GM10248 (cell line): ENCODE measurements at regions not wholly inside any gene's neighbourhood (a gene's known extent, or its start where the extent isn't known, plus 50 kb on each side); places are given as distances from the start of the nearest gene placed in this dataset.
"Not testable (repeated sequence)": the region's sequence is repeated elsewhere in the genome, so short reads cannot be mapped to it uniquely, and the experiment has no call there.

Experiments used
- CTCF ChIA-PET: fragments of 300-600 bp; sonication (Branson Sonifier 250); formaldehyde crosslinking; extraction: SDS; loops from one replicate; lab custom pipeline; 2021; ENCODE audit warnings: antibody characterized with exemption; lab: Yijun Ruan, JAX
- POLR2A ChIA-PET: fragments of 350-650 bp; sonication (Branson Sonifier 250); formaldehyde crosslinking; extraction: SDS; loops from one replicate; lab custom pipeline; 2020; ENCODE audit warnings: antibody characterized with exemption; lab: Yijun Ruan, JAX
- DNase-seq: peaks from one replicate; pipeline ENCODE4 v3.0.0; 2012; ENCODE audit errors: extremely low spot score
- CTCF ChIP-seq: IDR thresholded peaks from 2 replicates; pipeline ENCODE4 v1.5.1; 2012; ENCODE audit warnings: mild to moderate bottlenecking, low read depth; ENCODE audit errors: extremely low read depth, missing control alignments, control extremely low read depth

DNA sequence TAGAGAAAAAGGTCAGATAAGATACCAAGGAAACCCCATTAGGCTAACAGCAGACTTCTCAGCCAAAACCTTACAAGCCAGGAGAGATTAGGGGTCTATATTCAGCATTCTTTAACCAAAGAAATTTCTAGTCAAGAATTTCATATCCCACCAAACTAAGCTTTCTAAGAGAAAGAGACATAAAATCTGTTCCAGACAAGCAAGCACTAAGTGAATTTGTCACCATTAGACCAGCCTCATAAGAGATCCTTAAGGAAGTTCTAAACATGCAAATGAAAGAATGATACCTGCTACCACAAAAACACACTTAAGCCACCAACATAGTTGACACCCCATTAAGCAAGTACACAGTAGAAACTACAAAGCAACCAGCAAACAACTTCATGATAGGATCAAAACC is 276.2 kb downstream of the C11orf87 start:
- DNase-seq = no peak
- no peak for TF ChIP-seq CTCF
- CTCF ChIA-PET = interaction anchor here (0.7 to 2.7 kb wide), 10 partner anchors 9 to 1000 kb away, joined by 3 to 12 read pairs (median 4); no protein-coding TSS in a partner anchor
- POLR2A ChIA-PET = no interaction called here

- ChIA-PET POLR2A (no interaction called here), CTCF (interaction anchor here (0.9 to 1.5 kb wide), 2 partner anchors 16 to 25 kb away, joined by 3 read pairs; no protein-coding TSS in a partner anchor)
- no peak for TF ChIP-seq CTCF
- DNase-seq = no peak
These were observed 282.4 kb downstream of the C11orf87 start for GRCh38 chr11:109704432-109704831.

DNA sequence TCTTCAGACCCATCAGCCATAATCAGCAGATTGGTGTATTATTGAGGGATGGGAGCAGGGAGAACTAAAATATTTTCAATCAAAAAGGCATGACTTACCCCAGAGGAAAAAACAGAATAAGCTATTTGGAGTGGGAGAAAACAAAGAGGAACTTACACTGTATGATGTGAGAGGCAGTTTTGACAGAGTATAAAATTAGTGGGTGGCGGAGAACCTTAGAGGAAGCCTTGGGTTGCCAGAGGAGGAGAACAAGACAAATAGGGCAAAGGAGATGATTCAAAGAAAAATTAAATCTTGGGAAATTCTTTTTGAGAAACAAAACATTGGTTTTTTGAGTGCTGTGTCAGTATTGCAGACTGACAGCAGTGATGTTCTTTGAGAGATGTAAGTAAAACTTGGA is 285.0 kb downstream of the C11orf87 start:
- TF ChIP-seq CTCF = no peak
- no peak for DNase-seq
- ChIA-PET POLR2A (no interaction called here), CTCF (interaction anchor here (3.1 kb wide), 1 partner anchor 10 kb away, joined by 12 read pairs; no protein-coding TSS in a partner anchor)

DNA sequence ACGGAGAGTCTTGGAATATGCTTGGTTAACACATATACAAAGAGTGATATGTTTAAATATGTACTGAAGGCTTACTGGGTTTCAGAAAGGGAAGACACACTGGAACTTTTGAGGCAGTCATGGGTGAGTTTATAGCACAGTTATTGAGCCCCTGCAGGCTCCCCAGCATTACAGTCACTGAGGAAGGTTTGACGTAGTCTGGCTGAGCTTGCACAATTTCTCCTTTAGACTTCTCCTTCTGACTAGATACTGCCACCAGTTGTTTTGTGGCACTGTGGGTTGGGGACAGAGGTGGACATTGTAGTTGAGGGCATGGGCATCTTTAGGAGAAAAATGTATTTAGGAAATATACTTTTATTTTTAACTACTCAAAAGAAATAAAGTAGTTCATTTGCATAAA is 285.4 kb downstream of the C11orf87 start:
- TF ChIP-seq CTCF = no peak
- CTCF ChIA-PET = interaction anchor here (3.1 kb wide), 1 partner anchor 10 kb away, joined by 12 read pairs; no protein-coding TSS in a partner anchor
- POLR2A ChIA-PET = no interaction called here
- DNase-seq = no peak

DNA sequence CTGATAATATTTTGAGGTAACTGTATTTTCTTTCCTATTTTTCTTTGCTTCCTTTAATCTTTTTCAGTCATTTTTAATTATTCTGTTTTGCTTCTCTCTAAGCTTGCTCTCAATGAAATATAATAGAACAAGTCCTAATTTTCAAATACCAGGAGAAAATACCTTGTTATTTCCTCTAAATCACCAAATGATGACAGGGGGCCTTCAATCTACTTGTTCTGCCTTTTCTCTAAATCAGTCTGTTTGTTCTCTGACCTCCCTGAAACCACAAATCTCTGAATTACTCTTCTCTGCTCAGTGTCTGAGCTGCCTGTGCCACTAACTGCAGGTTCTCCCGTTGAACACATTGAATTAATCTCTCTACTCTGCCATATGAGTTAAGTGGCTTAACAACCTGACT is 286.2 kb downstream of the C11orf87 start:
- POLR2A ChIA-PET = no interaction called here
- no peak for DNase-seq
- TF ChIP-seq CTCF = no peak
- CTCF ChIA-PET = interaction anchor here (0.9 to 3.1 kb wide), 3 partner anchors 11 to 13 kb away, joined by 3 to 12 read pairs (median 3); no protein-coding TSS in a partner anchor

DNA sequence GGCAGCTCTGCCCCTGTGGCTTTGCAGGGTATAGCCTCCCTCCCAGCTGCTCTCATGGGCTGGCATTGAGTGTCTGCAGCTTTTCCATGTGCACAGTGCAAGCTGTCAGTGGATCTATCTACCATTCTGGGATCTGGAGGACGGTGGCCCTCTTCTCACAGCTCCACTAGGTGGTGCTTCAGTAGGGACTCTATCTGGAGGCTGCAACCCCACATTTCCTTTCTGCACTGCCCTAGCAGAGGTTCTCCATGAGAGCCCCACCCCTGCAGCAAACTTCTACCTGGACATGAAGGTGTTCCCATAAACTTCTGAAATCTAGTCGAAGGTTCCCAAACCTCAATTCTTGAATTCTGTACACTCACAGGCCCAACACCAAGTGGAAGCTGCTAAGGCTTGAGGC is 292.5 kb downstream of the C11orf87 start:
- CTCF ChIA-PET, POLR2A ChIA-PET, DNase-seq: not testable (repeated sequence)

- DNase-seq, CTCF ChIA-PET, POLR2A ChIA-PET: not testable (repeated sequence)
These were observed 293.4 kb downstream of the C11orf87 start for GRCh38 chr11:109715424-109715823.

DNA sequence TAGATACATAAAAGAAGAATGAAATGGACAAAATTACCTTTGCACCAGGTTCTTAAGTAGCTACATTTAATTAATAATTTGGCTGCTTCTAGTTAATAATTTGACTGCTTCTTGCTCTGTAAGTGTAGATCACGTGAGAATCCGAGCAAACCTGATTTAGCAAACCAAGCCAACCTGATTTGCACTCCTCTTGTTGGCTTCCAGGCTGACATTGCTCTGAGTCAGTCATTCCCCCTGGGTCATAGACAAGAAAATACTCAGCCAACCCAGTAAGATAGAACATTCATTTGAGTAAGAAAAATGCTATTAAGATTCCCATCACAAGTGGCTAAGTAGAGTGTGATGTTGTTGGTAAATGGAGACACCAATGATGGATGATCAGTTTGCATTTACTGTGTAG is 304.1 kb downstream of the C11orf87 start:
- ChIA-PET POLR2A (no interaction called here), CTCF (interaction anchor here (1.3 to 2.0 kb wide), 4 partner anchors 9 to 766 kb away, joined by 3 to 4 read pairs (median 3); no protein-coding TSS in a partner anchor)
- no peak for DNase-seq
- TF ChIP-seq CTCF = no peak
